NCI-H510A treated with DMSO at 0.1 percent for 48 hours (cell line): ENCODE measurements at regions not wholly inside any gene's neighbourhood (a gene's known extent, or its start where the extent isn't known, plus 50 kb on each side); places are given as distances from the start of the nearest gene placed in this dataset.

Experiments used
- DNase-seq: peaks from one replicate; lab custom pipeline; 2025; lab: John Stamatoyannopoulos, UW

DNA sequence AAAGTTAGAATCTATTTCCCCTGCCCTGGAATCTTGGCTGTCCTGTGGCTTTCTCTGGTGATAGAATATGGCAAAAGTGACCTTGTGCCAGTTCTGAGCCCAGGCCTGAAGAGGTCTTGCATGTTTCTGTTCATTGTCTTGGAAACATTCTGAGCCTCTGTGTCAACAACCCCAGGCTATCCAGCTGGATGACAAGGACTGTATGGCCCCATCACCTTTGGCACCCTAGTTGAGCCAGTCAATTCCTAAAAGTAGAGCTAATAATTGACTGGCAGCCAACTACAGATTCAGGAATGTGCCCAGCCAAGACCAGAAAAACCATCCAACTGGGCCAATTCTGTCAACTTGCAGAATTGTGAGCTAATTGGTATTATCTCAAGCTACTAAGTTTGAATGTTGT is 514.1 kb upstream of the LARGE1 start:
- no peak for DNase-seq

DNA sequence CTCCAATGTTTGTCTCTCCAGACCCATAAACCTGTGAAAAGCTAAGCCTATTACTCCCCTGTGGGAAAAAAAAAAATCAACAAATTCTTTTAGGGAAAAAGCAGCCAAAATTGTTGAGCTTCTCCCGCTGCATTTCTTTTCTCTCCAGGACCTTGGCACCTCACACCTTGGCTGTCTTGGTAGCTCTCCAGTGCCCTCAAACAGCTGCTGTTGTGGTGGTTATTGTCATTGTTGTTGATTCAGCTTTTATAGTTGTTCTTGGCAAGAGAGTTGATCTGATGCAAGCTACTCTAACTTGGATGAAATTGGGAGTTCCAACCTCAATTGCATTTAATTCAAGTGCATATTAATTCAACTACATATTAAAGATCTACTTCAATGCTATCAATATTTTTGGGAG is 516.9 kb upstream of the LARGE1 start:
- DNase-seq: no peak

- no peak for DNase-seq
These were observed 534.3 kb upstream of the LARGE1 start for GRCh38 chr22:34454598-34454997.

DNA sequence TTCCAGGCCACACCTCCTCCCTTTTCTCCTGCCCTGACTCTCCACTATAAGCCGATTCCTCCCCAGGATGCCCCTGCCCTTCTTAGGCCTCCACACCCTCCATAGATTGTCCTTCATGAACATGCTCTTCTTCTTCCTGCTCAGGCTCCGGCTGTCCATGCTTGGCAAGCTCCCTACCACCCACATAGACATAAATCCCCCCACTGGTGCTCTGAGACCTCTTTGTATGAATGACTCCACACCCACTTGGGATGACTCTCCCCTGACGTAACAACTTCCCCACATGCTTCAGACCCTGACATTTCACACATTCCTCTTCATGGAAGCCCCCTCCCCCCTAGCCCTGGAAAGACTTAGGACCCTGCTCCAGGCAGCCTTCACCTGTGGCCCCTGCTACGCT is 542.5 kb upstream of the LARGE1 start:
- DNase-seq: no peak

DNA sequence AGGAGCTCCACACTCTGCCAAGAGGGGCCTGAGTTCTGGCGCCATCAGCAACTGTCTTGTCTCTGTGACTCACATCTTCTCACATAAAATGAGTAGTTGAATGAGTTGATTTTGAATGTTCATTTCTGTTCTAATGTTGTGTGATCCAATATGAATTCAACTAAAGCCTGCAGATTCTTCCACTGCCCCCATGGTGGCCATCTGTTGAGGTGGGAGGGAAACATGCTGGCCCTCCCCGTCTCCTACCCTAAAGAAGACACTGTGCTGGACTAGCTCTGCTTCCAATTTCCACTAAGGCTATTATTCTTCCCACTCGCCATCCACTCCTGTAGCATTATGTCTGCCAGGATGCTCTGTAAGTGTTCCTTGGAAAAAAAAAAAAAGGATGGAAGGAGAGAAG is 555.6 kb upstream of the LARGE1 start:
- no peak for DNase-seq

DNA sequence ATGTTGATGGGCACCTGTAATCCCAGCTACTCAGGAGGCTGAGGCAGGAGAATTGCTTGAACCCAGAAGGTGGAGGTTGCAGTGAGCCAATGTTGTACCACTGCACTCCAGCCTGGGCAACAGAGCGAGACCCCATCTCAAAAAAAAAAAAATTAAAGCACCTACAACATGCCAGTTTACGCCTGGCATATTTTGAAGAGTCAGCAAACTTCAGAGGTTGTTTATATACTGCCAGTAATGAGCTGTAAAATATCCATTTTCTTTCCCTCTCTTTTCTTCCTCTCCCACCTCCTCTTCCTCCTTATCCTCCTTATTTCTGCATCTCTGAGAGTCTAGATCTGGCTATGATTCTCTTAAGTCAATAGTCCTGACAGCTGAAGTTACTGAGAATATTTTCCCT is 556.5 kb upstream of the LARGE1 start:
- DNase-seq: no peak

- no peak for DNase-seq
These were observed 560.8 kb upstream of the LARGE1 start for GRCh38 chr22:34481090-34481489.

DNA sequence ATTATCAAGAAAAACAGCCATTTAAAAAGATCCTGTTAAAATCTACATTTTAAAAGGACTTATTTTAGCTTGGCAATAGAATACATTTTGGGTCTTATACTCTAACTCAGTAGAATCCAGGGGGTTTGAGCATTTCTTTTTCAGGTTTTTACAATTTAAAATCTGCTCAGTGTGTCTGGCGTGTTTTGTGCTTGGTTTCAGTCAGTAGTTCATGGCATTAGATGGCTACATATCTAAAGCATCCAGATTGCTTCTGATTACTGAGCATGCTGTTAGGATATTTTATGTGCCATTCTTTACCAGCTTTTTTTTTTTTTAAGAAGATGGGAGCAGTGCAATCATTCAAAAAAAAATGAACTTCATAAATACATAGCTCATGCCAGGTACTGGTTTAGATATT is 566.1 kb upstream of the LARGE1 start:
- no peak for DNase-seq

DNA sequence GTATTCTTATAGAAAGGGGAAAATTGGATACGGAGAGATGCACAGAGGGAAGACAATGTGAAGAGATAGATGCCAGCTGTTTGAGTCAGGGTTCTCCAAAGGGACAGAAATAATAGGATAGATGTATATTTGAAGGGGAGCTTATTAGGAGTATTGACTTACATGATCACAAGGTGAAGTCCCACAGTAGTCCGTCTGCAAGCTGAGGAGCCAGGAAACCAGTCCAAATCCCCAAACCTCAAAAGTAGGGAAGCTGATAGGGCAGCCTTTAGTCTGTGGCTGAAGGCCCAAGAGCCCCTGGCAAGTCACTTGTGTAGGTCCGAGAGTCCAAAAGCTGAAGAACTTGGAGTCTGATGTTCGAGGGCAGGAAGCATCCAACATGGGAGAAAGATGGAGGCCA is 569.6 kb upstream of the LARGE1 start:
- no peak for DNase-seq

DNA sequence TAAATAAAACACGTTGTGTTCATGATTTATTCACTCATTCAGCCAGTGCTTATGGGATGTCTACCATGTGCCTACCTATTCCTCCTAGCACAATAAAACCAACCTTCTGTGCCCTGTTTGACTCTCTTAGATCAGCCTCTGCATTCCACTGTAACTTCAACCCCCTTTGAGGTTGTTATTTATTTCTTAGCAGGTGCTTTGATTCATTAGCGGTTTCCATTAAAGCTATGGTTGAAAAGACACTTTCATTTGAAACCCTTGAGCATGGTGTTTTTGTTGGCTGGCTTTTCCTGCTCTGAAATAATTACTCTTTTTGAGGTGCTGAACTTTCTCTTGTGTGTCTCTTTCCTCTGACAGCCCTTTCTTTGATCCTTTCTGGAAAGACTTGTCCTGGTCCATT is 570.6 kb upstream of the LARGE1 start:
- DNase-seq: peak; percentile 30

GRCh38 chr22:34493486-34493885 is 572.5 kb upstream of the ISX start:
- no peak for DNase-seq

GRCh38 chr22:34501366-34501965 is 564.5 kb upstream of the ISX start:
- no peak for DNase-seq

DNA sequence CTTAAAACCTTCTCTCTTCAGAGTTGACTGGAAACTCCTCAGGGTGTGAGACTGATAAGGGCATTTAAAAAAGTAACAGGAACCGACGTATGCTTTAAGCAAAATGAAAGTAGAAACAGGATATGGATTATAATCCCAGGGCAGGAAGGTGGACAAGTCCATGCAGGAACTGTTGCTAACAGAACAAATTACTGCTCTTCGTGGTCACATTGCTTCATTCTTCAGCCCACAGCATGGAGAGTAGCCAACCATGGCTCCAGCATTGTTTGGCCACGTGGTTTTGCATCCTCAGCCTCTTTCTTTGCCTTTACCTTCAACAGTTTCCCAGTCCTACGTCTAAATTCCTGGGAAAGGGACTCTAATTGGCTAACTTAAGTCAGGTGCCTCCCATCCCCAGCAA is 563.1 kb upstream of the ISX start:
- DNase-seq: no peak

- DNase-seq: no peak
These were observed 557.2 kb upstream of the ISX start for GRCh38 chr22:34508797-34509196.

GRCh38 chr22:34526681-34527080 is 539.3 kb upstream of the ISX start:
- no peak for DNase-seq

GRCh38 chr22:34534101-34534500 is 531.9 kb upstream of the ISX start:
- DNase-seq: no peak

DNA sequence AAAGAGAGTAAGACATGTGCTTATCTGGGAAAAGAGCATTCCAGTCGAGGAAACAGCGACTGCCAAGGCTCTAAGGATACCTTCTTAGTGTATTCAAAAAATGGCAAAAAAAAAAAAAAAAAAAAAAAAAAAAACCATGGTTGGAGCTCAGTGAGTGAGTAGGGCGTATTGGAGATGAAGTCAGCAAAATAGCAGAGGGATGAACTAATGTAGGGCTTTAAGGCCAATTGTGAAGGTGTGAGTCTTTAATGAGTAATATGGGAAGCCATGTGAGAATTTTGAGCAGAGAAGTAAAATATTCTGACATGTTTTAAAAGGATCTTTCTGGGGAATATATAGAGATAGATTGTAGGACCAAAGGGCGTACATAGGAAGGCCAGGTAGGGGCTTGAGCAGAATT is 498.6 kb upstream of the ISX start:
- DNase-seq: no peak

- DNase-seq: no peak
These were observed 495.6 kb upstream of the ISX start for GRCh38 chr22:34570408-34570807.

DNA sequence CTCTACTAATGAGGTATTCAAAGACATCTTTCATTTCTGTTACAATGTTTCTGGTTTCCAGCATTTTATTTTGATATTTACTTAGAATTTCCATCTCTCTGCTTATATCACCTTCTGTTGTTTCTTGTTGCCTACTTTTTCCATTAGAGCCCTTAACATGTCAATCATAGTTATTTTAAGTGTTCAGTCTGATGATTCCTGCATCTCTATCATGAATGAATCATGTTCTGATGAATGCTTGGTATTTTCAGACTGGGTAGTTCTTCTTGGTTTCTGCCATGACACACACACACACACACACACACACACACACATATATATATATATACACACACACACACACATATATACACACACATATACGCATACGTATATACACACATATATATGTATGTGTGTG is 486.4 kb upstream of the ISX start:
- DNase-seq: no peak

DNA sequence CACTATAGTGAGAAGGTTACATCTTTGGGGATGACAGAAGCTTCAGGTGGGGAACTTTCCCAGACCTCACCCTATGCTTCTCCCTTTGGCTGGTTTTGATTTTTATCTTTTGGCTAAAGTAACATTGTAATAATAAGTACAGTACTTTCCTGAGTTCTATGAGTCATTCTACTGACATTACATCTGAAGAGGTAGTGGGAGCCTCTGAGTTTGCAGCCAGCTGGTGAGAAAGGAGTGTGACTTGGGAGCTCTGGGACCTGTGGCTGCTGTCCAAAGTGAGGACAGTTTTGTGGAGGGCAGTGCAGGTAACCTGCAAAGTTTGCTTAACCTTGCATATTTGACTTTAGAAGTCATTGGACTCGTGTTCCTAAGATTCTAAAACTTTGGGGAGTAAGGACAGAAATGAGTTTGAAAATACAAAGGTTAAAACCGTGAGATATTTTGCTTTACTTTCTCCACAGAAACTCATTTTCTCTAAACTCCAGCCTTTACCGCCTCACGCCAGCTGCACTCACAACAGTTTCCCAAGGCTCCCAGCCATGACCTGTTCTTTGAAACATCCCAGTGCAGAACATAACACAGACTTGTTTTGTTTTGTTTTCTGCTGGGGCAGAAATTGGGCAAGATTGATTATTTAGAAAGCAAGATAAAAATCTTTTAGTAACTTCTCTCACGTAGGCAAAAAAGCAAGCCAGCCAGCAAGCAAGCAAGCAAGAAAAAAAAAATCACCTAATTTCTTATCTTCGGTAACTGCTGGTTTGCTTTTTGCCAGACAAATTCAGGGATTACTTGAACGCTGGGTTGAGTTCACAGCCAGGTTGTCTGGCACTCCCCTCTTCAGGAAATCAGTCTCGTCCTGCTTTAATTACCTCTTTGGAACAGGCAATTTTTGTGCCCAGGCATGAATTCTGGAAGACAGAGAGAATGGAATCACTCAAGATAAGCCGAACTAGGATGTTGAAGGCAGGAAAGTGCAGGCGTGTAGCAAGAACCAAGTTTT is 478.3 kb upstream of the ISX start:
- DNase-seq: no peak

GRCh38 chr22:34588871-34589545 is 476.9 kb upstream of the ISX start:
- DNase-seq: no peak

GRCh38 chr22:34592123-34592740 is 473.7 kb upstream of the ISX start:
- no peak for DNase-seq

- DNase-seq: no peak
These were observed 466.4 kb upstream of the ISX start for GRCh38 chr22:34599567-34599966.
